GM18858 (cell line): ENCODE measurements at regions not wholly inside any gene's neighbourhood (a gene's known extent, or its start where the extent isn't known, plus 50 kb on each side); places are given as distances from the start of the nearest gene placed in this dataset.

Source experiments
- ATAC-seq: cut with Tn5 transposase; IDR thresholded peaks from one replicate; pipeline ENCODE4 v1.9.1; 2021; ENCODE audit not compliant: unreplicated experiment

DNA sequence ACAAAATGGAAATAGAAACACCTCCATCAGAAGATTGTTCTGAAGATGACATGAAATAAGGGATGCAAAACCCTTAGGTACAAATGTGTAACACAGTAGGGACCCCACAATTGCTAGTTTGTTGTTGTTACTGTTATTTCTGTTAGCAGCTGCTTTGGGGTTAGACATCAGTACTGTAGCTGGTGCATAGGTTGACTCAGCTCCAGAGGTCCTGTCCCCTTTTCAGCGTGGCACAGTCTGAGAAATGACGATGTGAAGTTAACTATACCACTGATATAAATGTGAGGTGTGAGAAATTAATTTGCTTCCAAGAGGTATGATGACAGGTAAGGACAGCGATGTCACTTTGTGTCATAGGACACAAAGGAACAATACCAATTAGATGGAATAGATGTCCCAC, 384.6 kb upstream of the KLF4 start:
- peak; percentile 26 for ATAC-seq

DNA sequence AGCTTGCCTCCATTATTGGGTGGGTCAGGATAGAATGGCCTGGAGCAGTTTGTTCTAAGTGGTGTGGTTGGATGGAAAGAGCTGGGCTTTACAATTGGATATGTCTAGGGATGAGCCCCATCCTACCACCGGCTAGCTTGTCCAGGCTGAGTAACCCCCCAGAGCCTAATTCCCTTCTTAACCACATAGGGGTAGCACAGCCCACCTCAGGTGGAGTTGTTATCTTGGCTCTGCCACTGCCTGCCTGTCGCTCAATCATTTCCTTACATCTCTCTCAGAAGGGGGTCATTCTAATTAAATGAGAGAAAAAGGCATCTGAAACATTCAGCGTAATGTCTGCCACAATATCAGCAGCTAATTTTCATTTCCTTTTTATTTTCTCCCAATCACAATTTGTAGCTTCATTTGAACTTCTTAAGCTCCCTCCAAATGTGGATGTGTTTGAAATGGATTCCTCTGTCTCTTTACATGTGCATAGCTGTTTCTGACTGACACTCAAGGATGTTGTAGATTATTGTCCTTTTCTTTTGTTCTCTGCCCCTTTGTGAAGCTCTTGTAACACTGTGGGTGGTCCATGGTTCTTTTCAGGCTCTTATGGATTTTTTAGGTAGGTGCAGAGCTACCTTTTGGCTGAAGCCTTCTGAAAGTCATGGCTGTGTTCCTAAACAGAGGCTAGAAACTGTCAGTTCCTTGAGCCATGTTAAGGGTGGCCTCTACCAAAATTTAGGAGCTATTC, 383.1 kb upstream of the KLF4 start:
- ATAC-seq = no peak

- ATAC-seq = no peak
These were observed 381.5 kb upstream of the KLF4 start for GRCh38 chr9:107870927-107871680.

GRCh38 chr9:107870221-107870620, 380.7 kb upstream of the KLF4 start:
- no peak for ATAC-seq

DNA sequence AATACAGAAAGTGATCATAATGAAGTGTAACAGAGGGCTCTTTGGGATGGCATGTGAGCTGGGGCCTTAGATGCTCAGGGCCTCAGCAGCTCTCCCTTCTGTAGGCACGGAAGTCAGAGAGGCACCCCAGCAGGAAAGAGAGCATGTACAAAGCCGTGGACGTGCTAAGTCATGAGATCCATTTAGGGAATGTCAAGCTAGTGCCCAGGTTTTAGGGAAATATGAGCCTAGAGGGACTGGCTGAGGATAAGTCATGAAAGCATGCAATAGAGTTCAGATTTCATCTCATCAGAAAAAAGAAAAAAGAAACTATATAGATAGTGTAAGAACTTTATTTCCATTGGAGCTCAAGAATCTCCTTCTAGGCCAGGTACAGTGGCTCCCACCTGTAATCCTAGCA, 379.5 kb upstream of the KLF4 start:
- no peak for ATAC-seq

DNA sequence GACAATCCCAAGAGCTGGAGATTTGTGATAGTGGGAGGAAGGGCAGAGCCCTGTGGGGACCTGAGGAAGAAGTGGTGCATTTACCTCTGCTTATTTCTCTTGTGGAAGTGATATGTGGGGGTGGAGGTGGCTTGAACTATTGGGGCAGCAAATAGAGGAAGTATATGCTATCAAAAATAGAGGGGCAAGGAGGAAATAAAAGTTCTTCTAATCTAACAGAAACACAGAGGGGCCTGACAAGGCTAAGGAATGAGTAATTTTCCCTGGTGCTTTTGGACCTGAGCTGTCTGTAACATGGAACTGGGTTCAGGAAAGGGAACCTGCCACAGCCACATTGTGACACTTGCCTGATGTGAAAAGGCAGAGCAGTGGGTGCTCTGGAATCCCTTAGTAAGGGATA, 378.6 kb upstream of the KLF4 start:
- ATAC-seq = no peak

DNA sequence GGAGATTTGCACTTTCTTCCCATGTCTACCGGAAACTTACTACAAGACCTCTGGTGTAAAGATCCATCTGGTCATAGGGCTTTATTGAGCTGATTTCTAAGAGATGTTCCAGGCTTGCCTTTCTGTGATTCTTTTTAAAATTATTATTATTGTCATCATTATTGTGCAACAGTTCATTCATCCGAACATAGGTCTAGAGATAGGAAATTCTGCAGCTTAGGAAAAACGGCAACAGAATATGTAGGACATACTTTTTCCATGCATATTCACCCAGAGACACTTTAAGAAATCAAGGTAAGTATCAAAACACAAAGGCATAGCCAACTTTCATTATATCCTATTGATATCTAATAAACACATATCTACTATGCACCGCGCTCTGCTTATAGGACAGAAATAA, 378.2 kb upstream of the KLF4 start:
- no peak for ATAC-seq

DNA sequence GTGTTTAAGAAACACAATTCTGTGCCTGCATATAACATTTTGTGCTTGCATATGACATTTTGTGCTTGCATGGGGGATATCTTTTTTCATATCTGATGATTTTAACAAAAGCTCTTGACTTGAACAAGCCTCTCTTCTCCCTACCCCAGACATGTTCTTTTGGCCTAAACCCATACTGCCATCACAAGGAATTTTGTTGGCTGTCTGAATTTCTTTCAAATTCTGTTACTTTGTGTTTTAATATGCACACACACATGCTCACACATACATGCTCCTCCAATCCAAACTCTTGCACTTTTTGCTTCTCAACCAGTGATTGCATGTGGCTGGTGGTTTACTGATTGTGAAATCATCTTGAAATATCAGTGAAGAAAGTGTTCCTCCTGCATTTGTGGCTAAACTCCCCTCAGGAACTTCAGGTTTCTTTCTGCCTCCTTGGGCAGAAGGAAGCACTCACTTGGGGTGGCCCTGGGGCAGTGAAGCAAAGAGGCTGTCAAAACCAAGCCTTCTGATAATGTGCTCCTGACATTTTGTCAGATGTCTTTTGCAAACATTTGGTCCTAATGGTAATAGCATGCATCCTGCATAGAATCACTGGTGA, 377.2 kb upstream of the KLF4 start:
- no peak for ATAC-seq

GRCh38 chr9:107863396-107863795, 373.8 kb upstream of the KLF4 start:
- ATAC-seq = no peak

GRCh38 chr9:107862881-107863280, 373.3 kb upstream of the KLF4 start:
- ATAC-seq = no peak

DNA sequence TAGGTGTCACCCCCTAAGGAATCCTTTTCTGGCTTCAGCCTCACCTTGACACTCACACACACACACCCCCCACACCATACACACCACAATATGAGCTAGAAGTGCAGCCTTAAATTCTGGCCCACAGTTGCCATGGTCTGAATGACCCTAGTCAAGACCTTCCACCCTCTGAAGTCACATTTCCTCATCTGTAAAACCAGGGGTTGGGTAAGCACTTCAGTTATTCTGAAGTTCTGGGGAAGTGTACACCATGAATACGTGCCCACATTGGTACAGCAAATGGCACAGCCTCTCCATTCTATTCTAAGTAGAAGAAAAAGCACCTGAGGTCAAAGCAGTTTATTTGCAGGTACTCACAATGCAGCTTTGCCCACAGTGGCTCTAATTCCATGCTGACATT, 372.8 kb upstream of the KLF4 start:
- no peak for ATAC-seq

GRCh38 chr9:107861075-107861474, 371.5 kb upstream of the KLF4 start:
- ATAC-seq = no peak

DNA sequence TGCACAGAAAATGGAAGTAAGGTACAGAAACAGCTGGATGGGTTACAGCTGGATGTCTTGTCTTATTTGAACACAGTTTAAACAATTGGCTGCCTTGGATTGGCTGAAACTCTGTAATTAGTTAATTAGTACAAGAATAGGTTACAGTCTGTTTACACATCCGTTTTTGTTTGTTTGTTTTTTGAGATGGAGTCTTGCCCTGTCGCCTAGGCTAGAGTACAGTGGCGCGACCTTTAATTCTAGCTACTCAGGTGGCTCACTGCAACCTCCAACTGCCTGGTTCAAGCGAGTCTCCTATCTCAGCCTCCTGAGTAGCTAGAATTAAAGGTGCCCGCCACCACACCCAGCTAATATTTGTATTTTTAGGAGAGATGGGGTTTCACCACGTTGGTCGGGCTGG, 368.7 kb upstream of the KLF4 start:
- ATAC-seq = no peak

GRCh38 chr9:107856633-107857032, 367.1 kb upstream of the KLF4 start:
- no peak for ATAC-seq

- no peak for ATAC-seq
These were observed 365.6 kb upstream of the KLF4 start for GRCh38 chr9:107855164-107855563.

DNA sequence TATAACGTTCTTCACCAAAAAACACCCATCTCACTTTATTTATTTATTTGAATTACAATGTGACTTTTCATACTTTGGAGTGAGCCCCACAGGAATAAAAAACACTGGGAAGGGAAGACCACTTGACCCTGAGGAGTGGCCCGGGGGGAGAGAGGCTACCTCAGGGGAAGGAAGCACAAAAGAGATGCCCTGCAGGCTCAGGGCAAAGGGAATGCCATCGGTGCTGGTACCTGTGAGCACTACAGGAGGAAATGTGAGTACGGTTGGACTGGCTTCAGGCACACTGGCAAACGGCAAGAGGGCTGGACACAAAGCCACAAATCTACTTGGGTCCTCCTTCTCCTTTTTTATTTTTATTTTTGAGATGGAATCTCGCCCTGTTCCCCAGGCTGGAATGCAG, 363.9 kb upstream of the KLF4 start:
- ATAC-seq = no peak

GRCh38 chr9:107852891-107853290, 363.3 kb upstream of the KLF4 start:
- no peak for ATAC-seq

- no peak for ATAC-seq
These were observed 361.1 kb upstream of the KLF4 start for GRCh38 chr9:107850653-107851052.

GRCh38 chr9:107847978-107848964, 358.7 kb upstream of the KLF4 start:
- ATAC-seq = no peak

GRCh38 chr9:107842530-107842929, 353.0 kb upstream of the KLF4 start:
- ATAC-seq = no peak

GRCh38 chr9:107841076-107841475, 351.5 kb upstream of the KLF4 start:
- ATAC-seq = no peak
